Limb (tissue), 2 donors: ENCODE measurements at regions not wholly inside any gene's neighbourhood (a gene's known extent, or its start where the extent isn't known, plus 50 kb on each side); places are given as distances from the start of the nearest gene placed in this dataset.

Experiments used
- DNase-seq, 2 donors: peaks; one replicate each; pipeline ENCODE4 v3.0.0-alpha.2; 2016; ENCODE audit errors: extremely low spot score in 2 of 2

- DNase-seq: no peak
Observed at GRCh38 chr2:136572335-136572734, 193.0 kb upstream of the THSD7B start.

GRCh38 chr2:136557203-136557602 is 208.1 kb upstream of the THSD7B start:
- DNase-seq: no peak

- DNase-seq: no peak
Observed at GRCh38 chr2:136550181-136550580, 215.2 kb upstream of the THSD7B start.

DNA sequence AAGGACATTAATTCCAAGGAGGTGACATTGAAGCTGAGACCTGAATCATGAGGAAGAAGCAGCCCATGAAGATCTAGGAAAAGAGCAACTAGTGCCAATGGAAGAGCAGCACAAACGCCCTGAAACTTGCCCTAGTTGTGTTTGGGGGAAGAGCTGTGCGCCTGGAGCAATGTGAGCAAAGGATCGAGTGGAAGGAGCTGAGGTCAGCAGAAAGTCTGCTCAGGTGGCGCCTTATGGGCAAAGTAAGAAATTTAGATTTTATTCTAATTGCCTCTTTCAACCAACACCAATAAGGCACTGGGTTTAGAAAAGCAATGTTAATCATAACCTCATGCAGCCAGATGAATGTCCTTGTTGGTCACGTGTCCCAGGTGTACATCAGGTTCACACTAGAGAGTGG is 226.0 kb upstream of the THSD7B start:
- no peak for DNase-seq

DNA sequence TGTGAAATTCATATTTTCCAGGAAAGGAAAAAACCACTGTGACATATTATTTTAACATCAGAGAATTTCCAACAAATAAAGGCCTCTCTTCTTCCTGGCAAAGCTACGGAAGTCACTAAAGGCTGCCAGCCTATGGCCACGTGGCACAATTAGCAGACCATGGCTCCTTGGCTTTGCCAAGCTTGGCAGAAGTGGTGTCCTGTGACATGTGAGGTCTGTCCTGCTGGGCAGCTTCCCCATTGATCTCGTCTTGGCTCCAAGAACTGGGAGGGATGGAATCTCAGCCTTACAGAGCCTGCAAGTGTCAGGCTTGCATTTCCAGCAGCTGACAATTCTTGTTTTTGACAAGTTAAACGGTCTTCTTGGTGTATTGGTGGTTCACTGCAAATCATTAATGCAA is 226.9 kb upstream of the THSD7B start:
- DNase-seq: no peak

GRCh38 chr2:136534811-136535210 is 230.5 kb upstream of the THSD7B start:
- DNase-seq: no peak

- DNase-seq: no peak
Observed at GRCh38 chr2:136532171-136532570, 233.2 kb upstream of the THSD7B start.

DNA sequence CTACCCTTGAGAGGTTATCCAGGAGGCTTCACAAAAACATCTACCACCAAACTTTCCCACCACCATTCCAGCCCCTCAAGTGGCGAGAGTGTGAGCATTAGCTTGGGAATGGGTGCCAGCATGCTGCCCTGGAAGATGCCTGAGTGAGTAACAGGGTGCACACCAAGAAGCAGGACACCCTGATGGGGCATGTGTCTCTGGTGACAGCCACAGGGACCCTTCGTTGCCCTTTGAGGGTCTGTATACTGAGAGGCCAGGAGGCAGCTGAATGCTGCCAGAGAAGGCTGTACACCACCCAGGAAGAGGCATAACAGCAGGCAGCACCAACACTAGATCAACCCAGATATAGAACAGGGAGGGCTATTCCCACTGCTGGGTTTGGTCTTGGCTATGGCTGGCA is 233.6 kb upstream of the THSD7B start:
- DNase-seq: no peak

- no peak for DNase-seq
Observed at GRCh38 chr2:136530146-136530545, 235.2 kb upstream of the THSD7B start.

DNA sequence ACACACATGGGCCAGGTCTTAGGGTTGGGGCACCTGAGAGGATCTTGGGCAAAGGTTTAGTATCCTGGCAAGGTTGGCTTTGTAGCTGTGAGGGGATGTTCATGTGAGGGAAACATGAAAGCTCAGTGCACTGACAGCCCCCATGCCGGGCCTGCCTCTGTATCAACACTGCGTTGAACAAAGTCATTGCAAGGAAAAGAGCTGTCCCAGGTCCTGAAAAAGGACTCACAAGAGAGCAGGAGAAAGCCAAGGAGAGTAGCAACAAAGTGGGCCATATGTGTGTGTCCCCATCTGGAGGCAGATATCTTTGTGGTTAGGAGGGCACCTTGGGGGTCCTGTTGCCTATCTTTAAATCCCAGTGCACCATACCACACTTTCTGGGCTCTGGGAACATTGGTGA is 237.8 kb upstream of the THSD7B start:
- DNase-seq: peak; percentile 19 to 43

DNA sequence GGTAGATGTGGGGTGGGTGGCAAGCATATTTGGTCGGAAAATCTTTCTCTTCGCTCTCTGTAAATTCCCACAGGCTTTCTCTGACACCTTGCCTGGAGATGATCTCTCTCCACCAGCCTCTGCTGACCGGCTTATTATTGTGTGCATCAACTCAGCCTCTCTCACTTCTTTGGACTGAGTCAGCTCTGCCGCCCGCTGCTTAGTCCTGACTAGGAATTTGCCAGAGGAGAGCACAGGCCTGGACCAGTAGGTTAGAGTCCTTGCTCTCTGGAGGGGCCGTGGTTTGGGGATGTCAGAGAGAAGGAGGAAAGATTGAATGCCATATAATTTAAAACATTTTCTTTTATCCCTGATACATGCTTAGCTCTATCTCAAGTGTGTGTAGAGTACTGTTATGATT is 242.6 kb upstream of the THSD7B start:
- no peak for DNase-seq

DNA sequence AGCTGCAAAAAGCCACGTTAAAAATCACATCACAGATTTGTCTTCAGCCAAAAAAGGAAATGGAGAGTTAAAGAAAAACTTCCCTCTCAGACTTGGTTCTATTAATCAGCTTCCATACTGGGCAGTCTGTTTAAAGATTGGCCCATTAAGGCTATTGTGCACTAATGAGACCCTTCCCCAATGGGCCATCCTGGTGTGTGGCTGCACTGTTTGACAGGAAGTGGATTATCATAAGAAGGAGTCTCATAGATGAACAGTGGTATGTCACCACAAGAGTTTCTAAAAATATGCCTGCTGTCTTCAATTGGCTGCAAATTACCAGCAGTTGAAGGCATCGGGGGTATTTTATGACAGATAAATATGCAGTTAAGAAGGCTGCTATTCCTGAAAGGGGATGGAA is 247.6 kb upstream of the THSD7B start:
- no peak for DNase-seq

GRCh38 chr2:136510244-136510643 is 255.1 kb upstream of the THSD7B start:
- no peak for DNase-seq

DNA sequence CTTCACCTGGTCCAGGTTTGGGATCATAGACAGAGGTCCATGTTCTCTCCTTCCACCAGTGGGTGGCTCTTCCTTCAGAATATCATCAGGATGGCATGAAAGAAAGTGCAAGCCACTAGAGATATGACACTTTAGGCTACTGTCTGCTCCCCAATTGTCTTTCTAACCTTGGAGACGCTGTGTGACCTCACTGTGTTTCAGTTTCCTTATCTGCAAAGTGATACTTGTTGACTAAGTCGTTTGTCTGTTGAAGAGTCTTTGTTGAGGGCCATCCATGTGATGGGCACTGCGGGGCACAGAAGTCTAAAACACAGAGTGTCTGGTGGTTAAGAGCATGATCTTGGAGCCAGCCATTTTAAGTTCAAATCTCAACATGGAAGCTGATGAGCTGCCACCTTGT is 259.9 kb upstream of the THSD7B start:
- DNase-seq: no peak

DNA sequence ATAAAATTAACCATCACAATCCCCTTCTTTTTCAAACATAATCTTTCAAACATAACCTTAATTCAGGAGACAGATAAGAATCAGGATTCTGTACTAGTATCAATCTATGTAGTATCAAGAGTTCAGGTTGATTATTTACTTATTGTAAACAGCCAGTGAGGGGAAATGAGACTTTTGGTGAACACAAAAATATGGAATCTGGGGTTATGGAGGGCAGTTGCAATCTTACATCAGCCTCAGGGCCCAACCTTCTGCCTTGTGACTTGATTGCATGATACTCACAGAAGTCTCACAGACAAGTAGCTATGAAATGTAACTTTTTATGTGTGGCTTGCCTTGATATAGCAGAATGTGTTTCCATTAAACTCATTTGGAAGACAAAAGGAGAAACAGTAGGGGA is 262.7 kb upstream of the THSD7B start:
- DNase-seq: no peak

DNA sequence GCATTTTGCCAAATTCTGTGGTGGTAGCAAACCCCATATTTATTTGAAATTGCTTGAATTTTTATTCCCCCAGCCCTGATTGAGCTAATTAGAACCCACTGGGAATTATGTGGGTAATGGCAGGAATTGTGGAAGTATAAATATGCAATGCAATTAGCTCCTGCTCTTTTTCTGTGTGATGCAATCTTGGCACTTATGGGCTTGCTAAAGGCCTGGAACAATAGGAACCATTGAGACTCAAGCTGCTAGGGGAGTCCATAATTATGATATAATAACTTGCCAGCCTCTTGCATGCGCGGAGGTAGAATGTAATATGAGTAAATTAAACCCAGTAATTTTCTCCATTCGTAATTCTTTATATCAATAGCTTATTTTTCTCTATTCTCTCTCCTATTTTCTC is 267.6 kb upstream of the THSD7B start:
- DNase-seq: no peak

DNA sequence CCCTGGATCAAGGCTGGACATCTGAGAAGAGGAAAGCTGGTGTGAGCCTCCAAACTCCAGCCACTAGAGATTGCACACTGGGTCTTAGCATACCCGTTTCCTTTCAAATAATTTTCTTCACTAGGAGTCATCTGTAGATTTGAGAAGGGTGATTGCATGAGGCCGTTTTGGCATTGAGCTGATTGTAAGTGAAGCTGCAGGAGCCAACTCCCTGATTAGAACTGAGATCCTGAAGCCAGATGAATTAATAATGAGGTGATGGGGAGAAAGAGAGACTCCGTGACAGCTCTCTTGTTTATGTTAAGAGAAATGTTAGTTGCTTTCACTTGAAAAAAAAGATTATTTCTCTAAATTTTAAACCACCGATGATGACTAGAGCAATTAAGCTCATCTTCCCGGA is 268.4 kb upstream of the THSD7B start:
- no peak for DNase-seq

DNA sequence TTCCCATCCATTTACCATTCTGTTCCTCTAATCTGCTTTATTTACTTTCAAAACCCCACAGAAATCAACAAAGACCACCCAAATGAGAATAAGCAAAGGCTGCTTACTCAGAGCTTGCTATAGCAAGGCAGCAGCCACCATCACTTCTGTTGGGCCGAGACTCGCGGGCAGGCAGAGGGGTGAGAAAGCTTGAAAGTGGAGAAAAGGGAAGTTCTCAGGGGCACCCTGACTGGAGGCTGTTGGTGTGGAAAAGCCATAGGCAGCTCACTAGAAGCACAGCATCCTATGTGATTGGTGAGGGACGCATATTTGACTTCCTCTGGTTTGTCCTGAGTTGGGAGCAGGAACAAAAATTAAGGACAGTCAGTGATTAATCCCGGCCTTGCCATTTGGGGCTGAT is 269.7 kb upstream of the THSD7B start:
- DNase-seq: no peak

DNA sequence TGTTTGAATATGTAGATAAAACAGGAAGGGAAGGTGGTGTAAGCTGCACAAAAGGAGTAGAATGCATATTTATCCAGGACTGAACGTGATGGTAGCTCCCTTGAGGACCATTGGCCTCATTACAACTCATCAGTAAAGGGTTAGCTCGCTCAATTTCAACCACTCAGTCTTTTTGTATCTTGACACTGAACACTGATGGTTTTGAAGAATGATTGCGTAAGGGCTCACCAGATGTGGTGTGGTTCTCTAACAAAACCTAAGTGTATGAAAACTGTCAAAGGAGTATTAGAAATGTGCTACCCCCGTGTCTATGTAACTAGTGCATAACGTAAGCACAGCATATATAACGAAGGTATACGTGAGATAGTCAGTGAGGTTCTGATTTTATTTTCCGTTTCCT is 272.4 kb upstream of the THSD7B start:
- DNase-seq: no peak

- no peak for DNase-seq
Observed at GRCh38 chr2:136490100-136490499, 275.2 kb upstream of the THSD7B start.

DNA sequence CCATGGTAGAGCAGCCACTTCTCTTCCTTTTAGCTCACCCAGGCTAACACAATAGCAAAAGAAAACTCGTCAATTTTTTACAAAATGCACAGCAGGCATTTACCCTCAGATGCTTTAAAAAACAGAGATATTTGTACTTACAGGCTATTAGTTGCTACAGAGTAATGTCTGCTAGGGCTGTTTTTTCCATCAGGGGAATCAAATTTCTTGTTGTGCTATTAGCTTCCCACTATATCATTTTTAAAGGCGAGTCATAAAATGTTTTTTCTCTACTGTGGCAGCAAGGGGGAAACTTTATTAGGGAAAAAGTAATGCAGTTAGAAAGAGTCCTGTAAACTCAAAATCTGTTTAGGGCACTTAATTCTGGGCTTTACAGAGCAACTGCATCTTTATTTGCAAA is 277.9 kb upstream of the THSD7B start:
- DNase-seq: no peak

DNA sequence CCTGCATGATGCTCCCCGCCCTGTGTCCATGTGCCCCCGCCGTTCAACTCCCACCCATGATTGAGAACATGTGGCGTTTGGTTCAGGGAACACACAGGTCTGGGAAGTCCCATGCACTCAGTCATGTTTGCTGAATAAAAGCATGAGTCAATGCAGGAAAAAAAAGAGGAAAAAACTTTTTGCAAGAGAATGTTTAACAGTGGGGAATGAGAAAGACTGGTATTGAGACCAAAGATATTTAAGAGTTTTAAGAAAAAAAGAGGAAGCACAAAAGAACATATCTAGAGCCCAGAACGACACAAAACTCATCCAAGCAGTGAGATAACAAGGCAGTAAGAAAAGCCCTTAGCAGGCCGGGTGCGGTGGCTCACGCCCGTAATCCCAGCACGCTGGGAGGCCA is 279.2 kb upstream of the THSD7B start:
- no peak for DNase-seq

DNA sequence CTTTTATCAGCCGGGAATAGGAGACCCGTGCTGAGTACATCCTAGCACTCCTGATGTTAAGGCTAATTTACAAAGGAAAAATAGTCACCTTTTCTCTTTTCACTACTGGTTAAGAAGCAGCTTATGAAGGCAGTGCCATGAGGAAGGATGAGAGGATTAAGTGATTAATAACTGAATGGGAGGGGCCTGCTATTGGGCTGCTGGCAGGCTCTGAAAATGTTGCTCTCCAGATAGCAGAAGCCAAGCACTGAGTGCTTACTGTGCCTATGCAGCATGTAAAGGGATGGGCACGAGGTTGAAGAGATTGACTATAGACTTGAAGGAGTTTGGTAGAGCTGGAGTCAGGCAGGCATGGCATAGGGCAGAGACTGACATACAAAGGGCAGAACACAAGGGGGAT is 282.4 kb upstream of the THSD7B start:
- no peak for DNase-seq

DNA sequence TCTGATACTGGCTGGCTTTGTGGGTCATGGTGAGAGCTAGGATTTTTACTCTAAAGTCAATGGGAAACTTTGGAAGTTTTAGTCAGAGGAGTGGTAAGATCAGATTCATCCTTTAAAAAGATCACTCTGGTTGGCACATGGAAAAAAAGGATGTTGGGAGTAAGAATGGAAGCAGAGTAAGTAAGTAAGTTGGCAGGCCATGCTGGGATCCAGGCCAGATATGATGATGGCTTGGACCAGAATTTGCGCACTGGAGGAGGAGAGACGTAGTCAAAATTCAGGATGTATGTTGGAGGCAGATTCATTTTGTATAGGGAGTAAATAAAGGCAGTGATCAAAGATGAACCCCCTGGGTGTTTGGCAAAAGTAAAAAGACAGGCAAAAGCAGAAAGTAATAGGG is 283.3 kb upstream of the THSD7B start:
- DNase-seq: no peak

DNA sequence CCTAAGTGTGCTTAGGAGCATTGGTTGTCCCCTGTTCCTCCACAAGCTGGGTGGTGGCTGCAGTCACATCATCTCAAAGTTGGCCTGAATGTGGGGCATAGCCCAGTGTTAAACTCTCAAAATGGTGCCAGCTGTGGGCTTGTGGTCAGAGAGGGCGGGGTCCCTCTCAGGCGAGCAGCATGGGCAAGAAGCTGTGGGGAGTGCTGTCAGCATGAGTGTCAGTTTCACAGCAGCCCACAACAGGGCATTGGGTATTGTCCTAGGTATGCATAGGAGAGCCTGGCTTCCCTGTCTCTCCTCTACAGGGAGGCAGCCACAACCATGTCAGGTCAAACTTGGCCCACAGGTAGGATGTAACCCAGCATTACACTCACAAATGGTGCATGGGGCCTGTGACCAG is 285.6 kb upstream of the THSD7B start:
- DNase-seq: no peak
